GM12873 (cell line): ENCODE measurements at regions not wholly inside any gene's neighbourhood (a gene's known extent, or its start where the extent isn't known, plus 50 kb on each side); places are given as distances from the start of the nearest gene placed in this dataset.
A peak's percentile ranks its signal among the peaks of the same experiment; 100 is the strongest.

Experiments used
- CTCF ChIP-seq: IDR thresholded peaks from 2 replicates; pipeline ENCODE4 v1.5.1; 2012; ENCODE audit warnings: low read depth, mild to moderate bottlenecking, moderate library complexity, low read length, control low read depth; ENCODE audit not compliant: insufficient read depth; ENCODE audit errors: missing control alignments

- no peak for TF ChIP-seq CTCF
These were observed 179.3 kb upstream of the PZP start for GRCh38 chr12:9387450-9387849.

DNA sequence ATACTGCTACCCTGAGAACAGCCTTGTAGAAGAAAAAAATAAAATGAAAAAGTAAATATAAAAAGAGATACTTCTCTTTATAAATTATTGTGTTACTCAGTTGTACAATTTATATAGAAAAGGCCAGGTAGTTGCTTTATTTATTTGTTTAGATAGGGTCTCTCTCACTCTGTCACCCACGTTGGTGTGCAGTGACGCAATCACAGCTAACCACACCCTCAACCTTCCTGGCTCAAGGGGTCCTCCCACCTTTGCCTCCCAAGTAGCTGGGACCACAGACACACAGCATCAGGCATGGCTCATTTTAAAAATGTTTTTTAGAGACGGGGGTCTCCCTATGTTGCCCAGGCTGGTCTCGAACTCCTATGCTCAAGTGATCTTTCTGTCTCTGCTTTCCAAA lies 175.4 kb upstream of the PZP start:
- no peak for TF ChIP-seq CTCF

GRCh38 chr12:9381619-9382018 lies 173.4 kb upstream of the PZP start:
- no peak for TF ChIP-seq CTCF

GRCh38 chr12:9380650-9381049 lies 172.5 kb upstream of the PZP start:
- no peak for TF ChIP-seq CTCF

GRCh38 chr12:9379023-9379742 lies 171.0 kb upstream of the PZP start:
- no peak for TF ChIP-seq CTCF

DNA sequence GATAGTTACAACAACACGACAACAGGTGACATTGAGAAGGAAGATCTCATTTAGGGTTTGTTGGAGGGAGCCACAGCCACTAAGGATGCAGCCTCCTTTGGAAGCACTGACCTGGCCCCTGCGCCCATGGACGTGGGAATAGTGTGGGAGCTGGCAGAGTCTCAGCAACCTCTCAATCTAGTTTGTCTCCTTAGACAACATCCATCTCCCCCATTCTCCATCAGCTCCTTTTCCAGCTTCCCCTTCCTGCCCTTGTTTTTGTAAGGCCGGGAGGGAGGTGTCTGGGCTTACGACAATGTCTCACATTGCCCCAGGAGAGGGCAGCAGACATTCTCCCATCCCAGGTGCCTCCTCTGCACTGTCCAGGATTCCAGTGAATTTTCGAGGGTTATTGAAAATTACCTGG lies 170.2 kb upstream of the PZP start:
- TF ChIP-seq CTCF = peak; percentile 26

- TF ChIP-seq CTCF = no peak
These were observed 164.0 kb upstream of the PZP start for GRCh38 chr12:9372202-9372601.

GRCh38 chr12:9367828-9368227 lies 159.6 kb upstream of the PZP start:
- TF ChIP-seq CTCF = no peak
